SK-N-SH treated with all-trans-retinoic acid at 6 μM for 48 hours (cell line): ENCODE measurements at regions not wholly inside any gene's neighbourhood (a gene's known extent, or its start where the extent isn't known, plus 50 kb on each side); places are given as distances from the start of the nearest gene placed in this dataset.

ENCODE experiments used
- ARNTL ChIP-seq: fragments of 450-650 bp; formaldehyde crosslinking; IDR thresholded peaks from 2 replicates; pipeline ENCODE4 v1.5.0; 2020; ENCODE audit warnings: low read depth, mild to moderate bottlenecking, moderate library complexity, borderline replicate concordance
- BACH2 ChIP-seq: fragments of 250-450 bp; sonication (Bioruptor Pico); IDR thresholded peaks from 2 replicates; pipeline ENCODE4 v1.9.0; 2021; ENCODE audit warnings: mild to moderate bottlenecking, borderline replicate concordance
- ESRRG ChIP-seq: fragments of 250-450 bp; sonication (Bioruptor Pico); IDR thresholded peaks from 2 replicates; pipeline ENCODE4 v1.6.1; 2021; ENCODE audit warnings: mild to moderate bottlenecking
- ISL1 ChIP-seq: fragments of 250-450 bp; sonication (Bioruptor Pico); IDR thresholded peaks from 2 replicates; pipeline ENCODE4 v2.1.2; 2022; ENCODE audit warnings: mild to moderate bottlenecking, moderate library complexity
- OSR1 ChIP-seq: fragments of 250-450 bp; sonication (Bioruptor Pico); IDR thresholded peaks from 2 replicates; pipeline ENCODE4 v1.8.0; 2022; ENCODE audit warnings: moderate library complexity, mild to moderate bottlenecking, inconsistent platforms
- RARB ChIP-seq: fragments of 250-450 bp; sonication (Bioruptor Pico); IDR thresholded peaks from 2 replicates; pipeline ENCODE4 v1.8.0; 2021; ENCODE audit warnings: mild to moderate bottlenecking, moderate library complexity
- SNAI2 ChIP-seq: fragments of 250-450 bp; sonication (Bioruptor Pico); IDR thresholded peaks from 2 replicates; pipeline ENCODE4 v1.5.0; 2020; ENCODE audit warnings: mild to moderate bottlenecking, moderate library complexity
- TOX ChIP-seq: fragments of 250-450 bp; sonication (Bioruptor Pico); IDR thresholded peaks from 2 replicates; pipeline ENCODE4 v1.8.0; 2021; ENCODE audit warnings: mild to moderate bottlenecking, moderate library complexity, borderline replicate concordance
- TSHZ2 ChIP-seq: fragments of 250-450 bp; sonication (Bioruptor Pico); IDR thresholded peaks from 2 replicates; pipeline ENCODE4 v1.5.0; 2020; ENCODE audit warnings: mild to moderate bottlenecking, moderate library complexity
- ZC3H10 ChIP-seq: fragments of 250-450 bp; sonication (Bioruptor Pico); IDR thresholded peaks from 2 replicates; pipeline ENCODE4 v1.5.1; 2021; ENCODE audit warnings: mild to moderate bottlenecking, moderate library complexity
- ZFP3 ChIP-seq: fragments of 250-450 bp; sonication (Bioruptor Pico); IDR thresholded peaks from 2 replicates; pipeline ENCODE4 v1.5.0; 2020; ENCODE audit warnings: mild to moderate bottlenecking, moderate library complexity
- ZNF565 ChIP-seq: fragments of 450-650 bp; formaldehyde crosslinking; conservative IDR thresholded peaks from 2 replicates; pipeline ENCODE4 v1.5.0; 2020; ENCODE audit warnings: low read depth, mild to moderate bottlenecking, moderate library complexity
- ZNF70 ChIP-seq: fragments of 450-650 bp; formaldehyde crosslinking; IDR thresholded peaks from 2 replicates; pipeline ENCODE4 v1.5.0; 2020; ENCODE audit warnings: mild to moderate bottlenecking, moderate library complexity
- TF ChIP-seq, protein P1 (sequence below): fragments of 250-450 bp; sonication (Bioruptor Pico); IDR thresholded peaks from 2 replicates; pipeline ENCODE4 v1.8.0; 2020; ENCODE audit warnings: mild to moderate bottlenecking, moderate library complexity, borderline replicate concordance

- TF ChIP-seq BACH2 (CRISPR knock-in tag) (no peak), ZNF565 (CRISPR knock-in tag) (no peak), TOX (CRISPR knock-in tag) (no peak), OSR1 (CRISPR knock-in tag) (no peak), RARB (CRISPR knock-in tag) (no peak), ARNTL (CRISPR knock-in tag) (no peak), ISL1 (no peak), ZNF70 (CRISPR knock-in tag) (no peak), ZC3H10 (CRISPR knock-in tag) (no peak), ESRRG (CRISPR knock-in tag) (no peak), TSHZ2 (CRISPR knock-in tag) (no peak), ZFP3 (no peak), SNAI2 (CRISPR knock-in tag) (no peak)
- TF ChIP-seq, protein P1, sequence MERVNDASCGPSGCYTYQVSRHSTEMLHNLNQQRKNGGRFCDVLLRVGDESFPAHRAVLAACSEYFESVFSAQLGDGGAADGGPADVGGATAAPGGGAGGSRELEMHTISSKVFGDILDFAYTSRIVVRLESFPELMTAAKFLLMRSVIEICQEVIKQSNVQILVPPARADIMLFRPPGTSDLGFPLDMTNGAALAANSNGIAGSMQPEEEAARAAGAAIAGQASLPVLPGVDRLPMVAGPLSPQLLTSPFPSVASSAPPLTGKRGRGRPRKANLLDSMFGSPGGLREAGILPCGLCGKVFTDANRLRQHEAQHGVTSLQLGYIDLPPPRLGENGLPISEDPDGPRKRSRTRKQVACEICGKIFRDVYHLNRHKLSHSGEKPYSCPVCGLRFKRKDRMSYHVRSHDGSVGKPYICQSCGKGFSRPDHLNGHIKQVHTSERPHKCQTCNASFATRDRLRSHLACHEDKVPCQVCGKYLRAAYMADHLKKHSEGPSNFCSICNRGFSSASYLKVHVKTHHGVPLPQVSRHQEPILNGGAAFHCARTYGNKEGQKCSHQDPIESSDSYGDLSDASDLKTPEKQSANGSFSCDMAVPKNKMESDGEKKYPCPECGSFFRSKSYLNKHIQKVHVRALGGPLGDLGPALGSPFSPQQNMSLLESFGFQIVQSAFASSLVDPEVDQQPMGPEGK (CRISPR knock-in tag), result no peak
Observed at GRCh38 chr1:162985816-162986435, 83.2 kb upstream of the RGS4 start.
